ENCODE measurements at regions not wholly inside any gene's neighbourhood (a gene's known extent, or its start where the extent isn't known, plus 50 kb on each side); places are given as distances from the start of the nearest gene placed in this dataset.

- TF ChIP-seq, protein P1, sequence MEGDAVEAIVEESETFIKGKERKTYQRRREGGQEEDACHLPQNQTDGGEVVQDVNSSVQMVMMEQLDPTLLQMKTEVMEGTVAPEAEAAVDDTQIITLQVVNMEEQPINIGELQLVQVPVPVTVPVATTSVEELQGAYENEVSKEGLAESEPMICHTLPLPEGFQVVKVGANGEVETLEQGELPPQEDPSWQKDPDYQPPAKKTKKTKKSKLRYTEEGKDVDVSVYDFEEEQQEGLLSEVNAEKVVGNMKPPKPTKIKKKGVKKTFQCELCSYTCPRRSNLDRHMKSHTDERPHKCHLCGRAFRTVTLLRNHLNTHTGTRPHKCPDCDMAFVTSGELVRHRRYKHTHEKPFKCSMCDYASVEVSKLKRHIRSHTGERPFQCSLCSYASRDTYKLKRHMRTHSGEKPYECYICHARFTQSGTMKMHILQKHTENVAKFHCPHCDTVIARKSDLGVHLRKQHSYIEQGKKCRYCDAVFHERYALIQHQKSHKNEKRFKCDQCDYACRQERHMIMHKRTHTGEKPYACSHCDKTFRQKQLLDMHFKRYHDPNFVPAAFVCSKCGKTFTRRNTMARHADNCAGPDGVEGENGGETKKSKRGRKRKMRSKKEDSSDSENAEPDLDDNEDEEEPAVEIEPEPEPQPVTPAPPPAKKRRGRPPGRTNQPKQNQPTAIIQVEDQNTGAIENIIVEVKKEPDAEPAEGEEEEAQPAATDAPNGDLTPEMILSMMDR (IDR thresholded peaks at IDR 0.05): no peak
- TF ChIP-seq POLR2A (IDR thresholded peaks at IDR 0.05) (no peak), POLR2AphosphoS5 (IDR thresholded peaks at IDR 0.05) (no peak), EP300 (IDR thresholded peaks at IDR 0.05) (no peak)
Measured at GRCh38 chr5:160929360-160929759, 77.3 kb upstream of the ATP10B start.

Measured in gastroesophageal sphincter (tissue), 3 donors.